ENCODE measurements at regions not wholly inside any gene's neighbourhood (a gene's known extent, or its start where the extent isn't known, plus 50 kb on each side); places are given as distances from the start of the nearest gene placed in this dataset.

DNA sequence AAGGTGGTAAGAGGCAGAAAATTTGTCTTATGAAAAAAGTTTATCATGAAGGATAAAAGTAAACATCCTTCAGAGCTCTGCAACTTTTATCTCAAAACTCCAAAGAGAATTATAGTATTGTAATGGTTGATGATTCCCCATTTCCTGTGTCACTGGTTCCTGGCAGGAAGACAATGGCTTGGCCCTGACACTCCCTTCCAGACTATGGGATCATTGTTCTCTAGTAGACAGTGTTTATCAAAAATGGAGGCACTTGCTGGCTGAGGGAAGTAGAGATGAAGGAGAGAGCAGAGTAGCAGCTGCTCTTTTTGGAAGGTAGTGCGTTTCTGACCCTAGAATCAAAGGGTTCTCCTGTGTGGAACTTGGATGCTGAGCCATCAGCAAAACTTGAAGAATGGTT lies 145.9 kb upstream of the ATP1B1 start:
- H3K4me3 ChIP-seq (ENCODE audit: low read depth, low read length), result no peak overlapping the region
- no peak for DNase-seq (ENCODE audit: low read depth)
- TF ChIP-seq, protein P1, sequence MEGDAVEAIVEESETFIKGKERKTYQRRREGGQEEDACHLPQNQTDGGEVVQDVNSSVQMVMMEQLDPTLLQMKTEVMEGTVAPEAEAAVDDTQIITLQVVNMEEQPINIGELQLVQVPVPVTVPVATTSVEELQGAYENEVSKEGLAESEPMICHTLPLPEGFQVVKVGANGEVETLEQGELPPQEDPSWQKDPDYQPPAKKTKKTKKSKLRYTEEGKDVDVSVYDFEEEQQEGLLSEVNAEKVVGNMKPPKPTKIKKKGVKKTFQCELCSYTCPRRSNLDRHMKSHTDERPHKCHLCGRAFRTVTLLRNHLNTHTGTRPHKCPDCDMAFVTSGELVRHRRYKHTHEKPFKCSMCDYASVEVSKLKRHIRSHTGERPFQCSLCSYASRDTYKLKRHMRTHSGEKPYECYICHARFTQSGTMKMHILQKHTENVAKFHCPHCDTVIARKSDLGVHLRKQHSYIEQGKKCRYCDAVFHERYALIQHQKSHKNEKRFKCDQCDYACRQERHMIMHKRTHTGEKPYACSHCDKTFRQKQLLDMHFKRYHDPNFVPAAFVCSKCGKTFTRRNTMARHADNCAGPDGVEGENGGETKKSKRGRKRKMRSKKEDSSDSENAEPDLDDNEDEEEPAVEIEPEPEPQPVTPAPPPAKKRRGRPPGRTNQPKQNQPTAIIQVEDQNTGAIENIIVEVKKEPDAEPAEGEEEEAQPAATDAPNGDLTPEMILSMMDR (IDR thresholded peaks at IDR 0.05; ENCODE audit: insufficient read depth, low read depth, low read length, missing control alignments), result no peak

DNA sequence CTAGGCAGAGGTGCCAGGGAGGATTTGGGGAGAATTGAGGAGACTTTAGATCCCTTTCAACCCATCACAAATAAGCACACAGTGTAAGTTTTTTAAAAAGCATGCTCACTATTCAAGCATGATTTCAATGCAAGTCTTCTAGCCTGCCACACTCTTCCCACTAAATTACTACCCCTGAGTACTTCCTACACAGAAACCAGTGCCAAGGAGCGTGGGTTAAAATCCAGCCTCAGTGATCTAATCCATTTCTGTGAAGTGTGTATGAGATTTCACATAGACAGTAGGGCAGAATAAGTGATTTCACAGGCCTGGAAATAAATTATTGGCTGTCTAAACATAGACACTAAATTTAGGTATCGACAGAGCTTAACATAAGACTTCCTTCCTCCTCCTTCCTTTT lies 142.9 kb upstream of the ATP1B1 start:
- TF ChIP-seq, protein P1 (IDR thresholded peaks at IDR 0.05; ENCODE audit: insufficient read depth, low read depth, low read length, missing control alignments), result no peak
- no peak overlapping the region for H3K4me3 ChIP-seq (ENCODE audit: low read depth, low read length)
- DNase-seq (ENCODE audit: low read depth), result no peak

DNA sequence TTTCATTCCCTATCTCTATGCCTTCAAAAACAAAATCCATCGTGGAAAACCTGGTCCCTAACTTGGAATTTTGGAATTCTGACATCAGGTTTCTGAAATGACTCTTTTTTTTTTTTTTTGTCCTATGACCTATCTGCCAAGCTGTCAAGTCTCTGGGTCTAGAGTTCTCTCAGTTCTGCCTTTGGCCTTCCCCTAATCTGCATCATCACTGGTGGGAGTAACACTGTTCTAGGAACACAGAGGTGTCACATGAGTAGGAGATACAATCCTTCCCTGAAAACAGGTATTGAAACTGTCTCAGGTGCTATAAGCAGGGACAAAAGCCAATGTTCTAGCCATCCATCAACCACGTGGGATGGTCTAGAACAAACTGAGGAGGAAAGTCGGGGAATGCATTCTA lies 142.0 kb upstream of the ATP1B1 start:
- no peak overlapping the region for H3K4me3 ChIP-seq (ENCODE audit: low read depth, low read length)
- TF ChIP-seq, protein P1 (IDR thresholded peaks at IDR 0.05; ENCODE audit: insufficient read depth, low read depth, low read length, missing control alignments), result no peak
- no peak for DNase-seq (ENCODE audit: low read depth)

DNA sequence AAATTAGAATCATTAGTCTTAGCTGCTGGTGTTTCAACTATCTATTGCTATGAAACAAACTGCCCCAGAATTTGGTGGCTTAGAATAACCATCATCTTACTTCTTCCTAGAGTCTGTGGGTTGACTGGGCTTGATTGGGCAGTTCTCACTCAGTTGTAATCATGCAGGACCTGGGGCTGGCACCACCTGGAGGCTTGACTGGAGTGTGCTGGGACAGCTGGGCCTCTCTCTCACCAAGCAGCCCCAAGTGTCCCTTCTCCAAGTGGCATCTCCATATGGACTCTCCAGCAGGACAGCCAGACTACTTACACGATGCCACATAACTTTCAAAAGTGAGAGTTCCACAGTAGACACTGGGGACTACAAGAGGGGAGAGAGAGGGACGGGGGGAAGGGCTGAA lies 140.3 kb upstream of the ATP1B1 start:
- TF ChIP-seq, protein P1 (IDR thresholded peaks at IDR 0.05; ENCODE audit: insufficient read depth, low read depth, low read length, missing control alignments), result no peak
- no peak for DNase-seq (ENCODE audit: low read depth)
- H3K4me3 ChIP-seq (ENCODE audit: low read depth, low read length), result no peak overlapping the region

DNA sequence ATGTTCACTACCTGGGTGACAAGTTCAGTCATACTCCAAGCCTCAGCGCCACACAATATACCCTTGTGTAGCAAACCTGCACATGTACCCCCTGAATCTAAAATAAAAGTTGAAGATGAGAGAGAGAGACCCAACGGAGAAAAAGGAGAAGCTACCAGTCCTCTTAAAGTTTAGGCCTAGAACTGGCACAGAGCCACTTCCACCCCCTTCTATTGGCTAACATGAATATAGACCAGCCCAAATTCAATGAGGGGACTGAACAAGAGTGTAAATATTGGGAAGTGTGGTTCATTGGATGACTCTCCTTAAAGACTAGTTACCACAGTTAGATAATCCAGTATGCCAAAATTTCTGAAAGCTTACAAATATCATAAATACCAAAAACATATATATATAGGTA lies 139.9 kb upstream of the ATP1B1 start:
- DNase-seq (ENCODE audit: low read depth), result no peak
- TF ChIP-seq, protein P1 (IDR thresholded peaks at IDR 0.05; ENCODE audit: insufficient read depth, low read depth, low read length, missing control alignments), result no peak
- no peak overlapping the region for H3K4me3 ChIP-seq (ENCODE audit: low read depth, low read length)

DNA sequence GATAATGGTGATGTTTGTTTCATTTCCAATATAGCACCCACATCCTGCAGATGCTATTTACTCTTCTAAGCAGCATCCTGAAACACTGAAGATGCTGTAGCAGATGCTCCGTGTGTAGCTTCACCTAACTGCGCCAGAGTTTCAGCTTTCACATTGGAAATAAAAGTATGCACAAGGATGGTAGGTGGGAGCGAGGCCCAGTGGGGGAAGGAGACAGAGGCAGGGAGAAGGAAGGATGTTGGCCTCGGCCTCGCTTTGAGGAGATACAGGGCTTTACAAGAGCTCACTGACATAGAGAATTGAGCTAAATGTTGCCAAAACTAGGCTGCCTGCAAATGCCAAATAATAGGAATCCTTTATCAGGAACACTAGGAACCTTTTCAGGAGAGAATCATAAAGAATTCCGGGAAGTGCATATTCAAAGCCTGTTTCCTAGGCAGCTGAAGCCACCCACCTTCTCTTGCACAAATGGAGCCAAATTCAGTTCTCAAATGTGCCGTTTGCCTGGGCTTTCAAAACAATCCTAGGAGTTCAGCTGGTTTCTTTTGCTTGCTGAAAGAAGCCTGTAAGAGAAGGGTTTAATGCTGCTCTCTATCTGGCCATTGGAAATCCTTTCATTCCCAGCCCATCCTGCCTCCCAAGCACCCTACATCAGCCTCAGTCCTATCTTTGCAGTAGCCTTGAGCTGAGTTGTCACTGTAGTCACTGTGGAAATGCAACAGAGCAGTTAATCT lies 135.4 kb upstream of the ATP1B1 start:
- no peak overlapping the region for H3K4me3 ChIP-seq (ENCODE audit: low read depth, low read length)
- no peak for DNase-seq (ENCODE audit: low read depth)
- TF ChIP-seq, protein P1 (IDR thresholded peaks at IDR 0.05; ENCODE audit: insufficient read depth, low read depth, low read length, missing control alignments), result no peak

DNA sequence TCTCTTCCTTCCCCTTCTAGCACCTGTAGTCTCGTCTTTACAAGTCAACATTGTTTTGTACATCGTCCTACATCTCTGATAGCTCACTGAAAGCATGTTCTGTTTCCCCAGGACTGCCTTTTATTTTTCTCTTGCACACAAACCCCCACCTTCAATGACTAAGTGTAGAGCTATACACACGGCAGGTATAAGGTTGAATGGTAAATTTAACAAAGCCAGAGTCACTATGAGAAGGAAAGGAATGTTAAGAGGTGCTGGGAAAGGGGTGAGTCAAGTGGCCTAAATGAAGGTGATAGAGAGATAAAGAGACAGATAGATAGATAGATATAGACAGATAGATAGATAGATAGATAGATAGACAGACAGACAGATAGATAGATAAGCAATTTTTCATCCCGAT lies 134.3 kb upstream of the ATP1B1 start:
- TF ChIP-seq, protein P1 (IDR thresholded peaks at IDR 0.05; ENCODE audit: insufficient read depth, low read depth, low read length, missing control alignments), result no peak
- no peak for DNase-seq (ENCODE audit: low read depth)
- H3K4me3 ChIP-seq (ENCODE audit: low read depth, low read length), result no peak overlapping the region
